ENCODE measurements at regions not wholly inside any gene's neighbourhood (a gene's known extent, or its start where the extent isn't known, plus 50 kb on each side); places are given as distances from the start of the nearest gene placed in this dataset.
"Not testable (repeated sequence)": the region's sequence is repeated elsewhere in the genome, so short reads cannot be mapped to it uniquely, and the experiment has no call there.

GRCh38 chrX:45818913-45819312 lies 618.2 kb upstream of the DIPK2B start:
- no peak for DNase-seq (ENCODE audit: low spot score)

- no peak for DNase-seq (ENCODE audit: low spot score)
Measured at GRCh38 chrX:45815441-45815840, 614.8 kb upstream of the DIPK2B start.

GRCh38 chrX:45811326-45811725 lies 610.6 kb upstream of the DIPK2B start:
- no peak for DNase-seq (ENCODE audit: low spot score)

GRCh38 chrX:45807572-45808425 lies 607.1 kb upstream of the DIPK2B start:
- no peak for DNase-seq (ENCODE audit: low spot score)

- no peak for DNase-seq (ENCODE audit: low spot score)
Measured at GRCh38 chrX:45806410-45807121, 605.9 kb upstream of the DIPK2B start.

- no peak for DNase-seq (ENCODE audit: low spot score)
Measured at GRCh38 chrX:45804276-45804675, 603.6 kb upstream of the DIPK2B start.

GRCh38 chrX:45803383-45803921 lies 602.8 kb upstream of the DIPK2B start:
- DNase-seq (ENCODE audit: low spot score), result no peak

- DNase-seq (ENCODE audit: low spot score), result no peak
Measured at GRCh38 chrX:45801554-45801953, 600.9 kb upstream of the DIPK2B start.

GRCh38 chrX:45800746-45801453 lies 600.2 kb upstream of the DIPK2B start:
- not testable (repeated sequence) for DNase-seq (ENCODE audit: low spot score)

- no peak for DNase-seq (ENCODE audit: low spot score)
Measured at GRCh38 chrX:45799576-45799975, 598.9 kb upstream of the DIPK2B start.

GRCh38 chrX:45795546-45795945 lies 594.9 kb upstream of the DIPK2B start:
- no peak for DNase-seq (ENCODE audit: low spot score)

- no peak for DNase-seq (ENCODE audit: low spot score)
Measured at GRCh38 chrX:45794995-45795337, 594.3 kb upstream of the DIPK2B start.

GRCh38 chrX:45794323-45794994 lies 593.8 kb upstream of the DIPK2B start:
- DNase-seq (ENCODE audit: low spot score), result no peak

- no peak for DNase-seq (ENCODE audit: low spot score)
Measured at GRCh38 chrX:45788941-45789348, 588.3 kb upstream of the DIPK2B start.

- DNase-seq (ENCODE audit: low spot score), result no peak
Measured at GRCh38 chrX:45788315-45788714, 587.6 kb upstream of the DIPK2B start.

GRCh38 chrX:45784590-45784989 lies 583.9 kb upstream of the DIPK2B start:
- no peak for DNase-seq (ENCODE audit: low spot score)

GRCh38 chrX:45783002-45783401 lies 582.3 kb upstream of the DIPK2B start:
- DNase-seq (ENCODE audit: low spot score), result no peak

- no peak for DNase-seq (ENCODE audit: low spot score)
Measured at GRCh38 chrX:45781901-45782553, 581.4 kb upstream of the DIPK2B start.

GRCh38 chrX:45778616-45779015 lies 577.9 kb upstream of the DIPK2B start:
- DNase-seq (ENCODE audit: low spot score), result no peak

- no peak for DNase-seq (ENCODE audit: low spot score)
Measured at GRCh38 chrX:45777366-45777765, 576.7 kb upstream of the DIPK2B start.

- no peak for DNase-seq (ENCODE audit: low spot score)
Measured at GRCh38 chrX:45775468-45775867, 574.8 kb upstream of the DIPK2B start.

- no peak for DNase-seq (ENCODE audit: low spot score)
Measured at GRCh38 chrX:45774961-45775360, 574.3 kb upstream of the DIPK2B start.

All from hematopoietic multipotent progenitor cell treated with erythropoietin and hydrocortisone succinate and interleukin-3 and kit ligand, for 17 days (in vitro differentiated cells).